H9 (cell line): ENCODE measurements at regions not wholly inside any gene's neighbourhood (a gene's known extent, or its start where the extent isn't known, plus 50 kb on each side); places are given as distances from the start of the nearest gene placed in this dataset.

Experiments used
- DNase-seq: peaks from one replicate; pipeline ENCODE4 v3.0.0-alpha.2; 2017
- H2AFZ ChIP-seq: one replicate; pipeline ENCODE4 v1.6.1; 2013; ENCODE audit warnings: mild to moderate bottlenecking, low read length, control low read depth, moderate library complexity
- H2AK5ac ChIP-seq: 2 replicates; pipeline ENCODE4 v1.6.1; 2013; ENCODE audit warnings: low read length, control low read depth, mixed read lengths; ENCODE audit not compliant: insufficient read length
- H2BK120ac ChIP-seq: one replicate; pipeline ENCODE4 v1.6.1; 2013; ENCODE audit warnings: low read depth, mild to moderate bottlenecking, low read length, control low read depth, inconsistent platforms; ENCODE audit not compliant: poor library complexity, severe bottlenecking
- H2BK12ac ChIP-seq: 2 replicates; pipeline ENCODE4 v1.6.1; 2013; ENCODE audit warnings: low read length, control low read depth, mixed read lengths, low read depth; ENCODE audit not compliant: insufficient read length
- H2BK15ac ChIP-seq: 2 replicates; pipeline ENCODE4 v1.6.1; 2013; ENCODE audit warnings: low read depth, low read length, control low read depth
- H2BK20ac ChIP-seq: one replicate; pipeline ENCODE4 v1.6.1; 2013; ENCODE audit warnings: low read depth, mild to moderate bottlenecking, low read length, control low read depth, inconsistent platforms; ENCODE audit not compliant: poor library complexity, severe bottlenecking
- H2BK5ac ChIP-seq: 2 replicates; pipeline ENCODE4 v1.6.1; 2013; ENCODE audit warnings: low read length, control low read depth, mixed read lengths; ENCODE audit not compliant: insufficient read length
- H3K14ac ChIP-seq: 2 replicates; pipeline ENCODE4 v1.6.1; 2013; ENCODE audit warnings: low read length, control low read depth; ENCODE audit not compliant: insufficient read depth
- H3K18ac ChIP-seq: 2 replicates; pipeline ENCODE4 v1.6.1; 2013; ENCODE audit warnings: low read depth, mild to moderate bottlenecking, mixed read lengths, low read length, control low read depth; ENCODE audit not compliant: insufficient read length
- H3K23ac ChIP-seq: 2 replicates; pipeline ENCODE4 v1.6.1; 2013; ENCODE audit warnings: low read length, control low read depth, mixed read lengths, low read depth; ENCODE audit not compliant: insufficient read length
- H3K23me2 ChIP-seq: 2 replicates; pipeline ENCODE4 v1.6.1; 2013; ENCODE audit warnings: low read depth, mild to moderate bottlenecking, mixed read lengths, low read length, control low read depth; ENCODE audit not compliant: insufficient read length, poor library complexity, severe bottlenecking
- H3K27ac ChIP-seq: 2 replicates; pipeline ENCODE4 v1.5.1; 2013; ENCODE audit warnings: low read length, control low read depth, mixed read lengths, low read depth; ENCODE audit not compliant: insufficient read length
- H3K27me3 ChIP-seq: 2 replicates; pipeline ENCODE4 v1.6.1; 2013; ENCODE audit warnings: low read length, control low read depth, inconsistent platforms; ENCODE audit not compliant: insufficient read depth
- H3K4ac ChIP-seq: 2 replicates; pipeline ENCODE4 v1.6.1; 2013; ENCODE audit warnings: low read depth, mild to moderate bottlenecking, control low read depth, inconsistent platforms, low read length, moderate library complexity
- H3K4me1 ChIP-seq: 2 replicates; pipeline ENCODE4 v1.6.1; 2013; ENCODE audit warnings: low read length, control low read depth, inconsistent platforms; ENCODE audit not compliant: insufficient read depth
- H3K4me2 ChIP-seq: 2 replicates; pipeline ENCODE4 v1.6.1; 2013; ENCODE audit warnings: low read length, control low read depth, mixed read lengths; ENCODE audit not compliant: insufficient read length, insufficient read depth
- H3K56ac ChIP-seq: 2 replicates; pipeline ENCODE4 v1.6.1; 2013; ENCODE audit warnings: low read depth, mild to moderate bottlenecking, mixed read lengths, low read length, control low read depth; ENCODE audit not compliant: insufficient read length
- H3K79me1 ChIP-seq: 2 replicates; pipeline ENCODE4 v1.6.1; 2013; ENCODE audit warnings: low read depth, mild to moderate bottlenecking, moderate library complexity, low read length, control low read depth, inconsistent platforms; ENCODE audit not compliant: insufficient read depth, poor library complexity, severe bottlenecking
- H3K79me2 ChIP-seq: 2 replicates; pipeline ENCODE4 v1.6.1; 2013; ENCODE audit warnings: low read length, control low read depth, inconsistent platforms; ENCODE audit not compliant: insufficient read depth
- H3K9ac ChIP-seq: 2 replicates; pipeline ENCODE4 v1.6.1; 2013; ENCODE audit warnings: low read length, control low read depth, mixed read lengths; ENCODE audit not compliant: insufficient read length; ENCODE audit errors: extremely low read depth
- H3K9me3 ChIP-seq: one replicate; pipeline ENCODE4 v1.6.1; 2013; ENCODE audit warnings: low read depth, low read length, inconsistent platforms; ENCODE audit not compliant: control insufficient read depth
- H3T11ph ChIP-seq: one replicate; pipeline ENCODE4 v1.6.1; 2013; ENCODE audit warnings: mild to moderate bottlenecking, low read length, control low read depth, inconsistent platforms
- H4K20me1 ChIP-seq: one replicate; pipeline ENCODE4 v1.6.1; 2013; ENCODE audit not compliant: control insufficient read depth, insufficient read length, insufficient read depth
- H4K5ac ChIP-seq: 2 replicates; pipeline ENCODE4 v1.6.1; 2013; ENCODE audit warnings: low read depth, mild to moderate bottlenecking, mixed read lengths, low read length, control low read depth; ENCODE audit not compliant: insufficient read length
- H4K8ac ChIP-seq: replicated peaks from 2 replicates; pipeline ENCODE4 v1.6.1; 2013; ENCODE audit warnings: low read length, control low read depth, mixed read lengths, low read depth; ENCODE audit not compliant: insufficient read length
- H4K91ac ChIP-seq: 2 replicates; pipeline ENCODE4 v1.6.1; 2013; ENCODE audit warnings: low read depth, mild to moderate bottlenecking, moderate library complexity, mixed read lengths, low read length, control low read depth; ENCODE audit not compliant: insufficient read length
- H3K27ac Mint-ChIP-seq, 3 experiments: 2 replicates in 2 of 3; 3 replicates in 1 of 3; pipeline ENCODE4 v1.8.0; 2020 to 2021; ENCODE audit warnings: mixed read lengths in 3 of 3, mild to moderate bottlenecking in 1 of 3, moderate library complexity in 1 of 3
- H3K27me3 Mint-ChIP-seq: 2 replicates; pipeline ENCODE4 v1.8.0; 2021; ENCODE audit warnings: low read depth, mild to moderate bottlenecking, moderate library complexity, mixed read lengths
- H3K36me3 Mint-ChIP-seq, 3 experiments: 2 replicates in 2 of 3; 3 replicates in 1 of 3; pipeline ENCODE4 v1.8.0; 2020 to 2021; ENCODE audit warnings: low read depth in 3 of 3, mixed read lengths in 3 of 3; ENCODE audit not compliant: insufficient read depth in 1 of 3
- H3K4me1 Mint-ChIP-seq, 2 experiments: 2 replicates each; pipeline ENCODE4 v1.8.0; 2020; ENCODE audit warnings: mixed read lengths in 2 of 2
- H3K4me3 Mint-ChIP-seq, 2 experiments: 2 replicates in 1 of 2; 3 replicates in 1 of 2; pipeline ENCODE4 v1.8.0; 2020 to 2021; ENCODE audit warnings: mild to moderate bottlenecking in 2 of 2, mixed read lengths in 2 of 2, moderate library complexity in 1 of 2
- H3K9me3 Mint-ChIP-seq, 2 experiments: 2 replicates in 1 of 2; 3 replicates in 1 of 2; pipeline ENCODE4 v1.8.0; 2020; ENCODE audit warnings: mild to moderate bottlenecking in 2 of 2, mixed read lengths in 2 of 2, moderate library complexity in 1 of 2
- CTCF ChIP-seq: fragments of 200-600 bp; sonication (generic); conservative IDR thresholded peaks from 3 replicates; pipeline ENCODE4 v1.8.0; 2021; ENCODE audit warnings: antibody characterized with exemption, mild to moderate bottlenecking

GRCh38 chr1:194568610-194569009 lies 1382.2 kb upstream of the B3GALT2 start:
- Histone ChIP-seq H2BK20ac (no peak overlapping the region), H3K79me2 (no peaks in the 10 kb centered on the region), H3T11ph (no peak overlapping the region), H4K20me1 (no peaks in the 10 kb centered on the region), H3K4me2 (no peak overlapping the region), H3K23ac (no peak overlapping the region), H4K5ac (no peak overlapping the region), H4K8ac (no peak overlapping the region), H2AK5ac (no peak overlapping the region), H3K56ac (no peak overlapping the region), H3K18ac (no peak overlapping the region), H3K14ac (no peak overlapping the region), H3K23me2 (no peaks in the 10 kb centered on the region), H2BK5ac (no peak overlapping the region), H2BK15ac (no peak overlapping the region), H3K79me1 (no peaks in the 10 kb centered on the region), H2BK12ac (no peak overlapping the region), H2BK120ac (no peak overlapping the region), H3K4ac (no peak overlapping the region), H4K91ac (no peak overlapping the region), H2AFZ (no peak overlapping the region), H3K4me1 (no peaks in the 10 kb centered on the region), H3K27ac (no peak overlapping the region), H3K27me3 (no peaks in the 10 kb centered on the region), H3K9ac (no peak overlapping the region), H3K9me3 (no peaks in the 10 kb centered on the region)
- Mint-ChIP-seq H3K4me3 (no peak overlapping the region), H3K27me3 (no peaks in the 10 kb centered on the region), H3K36me3 (no peaks in the 10 kb centered on the region), H3K9me3 (no peaks in the 10 kb centered on the region; a peak in 1 of 5 replicates), H3K4me1 (no peaks in the 10 kb centered on the region), H3K27ac (no peak overlapping the region)
- peak; percentile 34; the same call in 1 of the 3 replicates for TF ChIP-seq CTCF
- DNase-seq = no peak
